ENCODE measurements at regions not wholly inside any gene's neighbourhood (a gene's known extent, or its start where the extent isn't known, plus 50 kb on each side); places are given as distances from the start of the nearest gene placed in this dataset.

DNA sequence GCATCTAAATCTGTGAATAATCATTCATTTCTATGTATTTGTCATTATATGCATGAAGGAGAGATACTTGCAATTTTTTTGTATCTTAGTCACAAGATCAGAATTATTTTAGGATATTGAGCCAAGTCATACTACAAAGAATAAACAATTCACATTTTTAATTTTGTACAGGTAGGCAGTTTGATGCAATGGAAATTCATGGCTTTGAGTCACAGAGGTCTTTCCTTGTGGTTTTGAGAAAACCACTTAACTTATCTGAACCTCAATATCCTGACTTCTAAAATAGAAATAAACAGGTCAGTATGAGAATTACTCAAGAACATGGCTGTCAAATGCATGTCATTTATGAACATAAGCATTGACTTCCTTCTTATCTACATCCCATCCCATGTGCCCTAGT, 221.4 kb upstream of the SLC10A2 start:
- TF ChIP-seq, protein P1, sequence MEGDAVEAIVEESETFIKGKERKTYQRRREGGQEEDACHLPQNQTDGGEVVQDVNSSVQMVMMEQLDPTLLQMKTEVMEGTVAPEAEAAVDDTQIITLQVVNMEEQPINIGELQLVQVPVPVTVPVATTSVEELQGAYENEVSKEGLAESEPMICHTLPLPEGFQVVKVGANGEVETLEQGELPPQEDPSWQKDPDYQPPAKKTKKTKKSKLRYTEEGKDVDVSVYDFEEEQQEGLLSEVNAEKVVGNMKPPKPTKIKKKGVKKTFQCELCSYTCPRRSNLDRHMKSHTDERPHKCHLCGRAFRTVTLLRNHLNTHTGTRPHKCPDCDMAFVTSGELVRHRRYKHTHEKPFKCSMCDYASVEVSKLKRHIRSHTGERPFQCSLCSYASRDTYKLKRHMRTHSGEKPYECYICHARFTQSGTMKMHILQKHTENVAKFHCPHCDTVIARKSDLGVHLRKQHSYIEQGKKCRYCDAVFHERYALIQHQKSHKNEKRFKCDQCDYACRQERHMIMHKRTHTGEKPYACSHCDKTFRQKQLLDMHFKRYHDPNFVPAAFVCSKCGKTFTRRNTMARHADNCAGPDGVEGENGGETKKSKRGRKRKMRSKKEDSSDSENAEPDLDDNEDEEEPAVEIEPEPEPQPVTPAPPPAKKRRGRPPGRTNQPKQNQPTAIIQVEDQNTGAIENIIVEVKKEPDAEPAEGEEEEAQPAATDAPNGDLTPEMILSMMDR (IDR thresholded peaks at IDR 0.05) = no peak
- TF ChIP-seq POLR2A (IDR thresholded peaks at IDR 0.05) = no peak

All from lower leg skin (tissue), 3 donors.